Ecto neural progenitor cell (in vitro differentiated cells): ENCODE measurements at regions not wholly inside any gene's neighbourhood (a gene's known extent, or its start where the extent isn't known, plus 50 kb on each side); places are given as distances from the start of the nearest gene placed in this dataset.
A peak's percentile ranks its signal among the peaks of the same experiment; 100 is the strongest.
"Not testable (repeated sequence)": the region's sequence is repeated elsewhere in the genome, so short reads cannot be mapped to it uniquely, and the experiment has no call there.

Experiments
- DNase-seq: peaks from one replicate; pipeline ENCODE4 v3.0.0-alpha.2; 2018; ENCODE audit warnings: low spot score

- not testable (repeated sequence) for DNase-seq
These were observed 73.5 kb downstream of the NPIPA8 start for GRCh38 chr16:18263046-18263445.

- DNase-seq = not testable (repeated sequence)
These were observed 74.7 kb downstream of the NPIPA8 start for GRCh38 chr16:18261848-18262247.

- DNase-seq = not testable (repeated sequence)
These were observed 76.9 kb downstream of the NPIPA8 start for GRCh38 chr16:18259496-18260176.

- DNase-seq = not testable (repeated sequence)
These were observed 83.6 kb downstream of the NPIPA8 start for GRCh38 chr16:18252943-18253342.

GRCh38 chr16:18230505-18230904, 106.0 kb downstream of the NPIPA8 start:
- DNase-seq = not testable (repeated sequence)

- DNase-seq = not testable (repeated sequence)
These were observed 114.2 kb downstream of the NPIPA8 start for GRCh38 chr16:18222054-18223009.

GRCh38 chr16:18217741-18218140, 118.8 kb downstream of the NPIPA8 start:
- DNase-seq = not testable (repeated sequence)

GRCh38 chr16:18216814-18217213, 119.7 kb downstream of the NPIPA8 start:
- not testable (repeated sequence) for DNase-seq

GRCh38 chr16:18213810-18214209, 122.7 kb downstream of the NPIPA8 start:
- DNase-seq = peak; percentile 41

GRCh38 chr16:18211505-18211904, 125.0 kb downstream of the NPIPA8 start:
- DNase-seq = not testable (repeated sequence)

GRCh38 chr16:18204786-18205185, 131.8 kb downstream of the NPIPA8 start:
- not testable (repeated sequence) for DNase-seq

- not testable (repeated sequence) for DNase-seq
These were observed 132.2 kb downstream of the NPIPA8 start for GRCh38 chr16:18204309-18204708.

- DNase-seq = not testable (repeated sequence)
These were observed 135.0 kb downstream of the NPIPA8 start for GRCh38 chr16:18201511-18201910.

- DNase-seq = not testable (repeated sequence)
These were observed 144.1 kb downstream of the NPIPA8 start for GRCh38 chr16:18192389-18192788.

GRCh38 chr16:18190179-18190578, 146.4 kb downstream of the NPIPA8 start:
- DNase-seq = not testable (repeated sequence)

- not testable (repeated sequence) for DNase-seq
These were observed 151.8 kb downstream of the NPIPA8 start for GRCh38 chr16:18184755-18185154.

GRCh38 chr16:18181028-18181427, 155.5 kb downstream of the NPIPA8 start:
- not testable (repeated sequence) for DNase-seq

GRCh38 chr16:18173945-18174497, 162.5 kb downstream of the NPIPA8 start:
- not testable (repeated sequence) for DNase-seq

- not testable (repeated sequence) for DNase-seq
These were observed 174.2 kb downstream of the NPIPA8 start for GRCh38 chr16:18162293-18162692.

- not testable (repeated sequence) for DNase-seq
These were observed 175.3 kb downstream of the NPIPA8 start for GRCh38 chr16:18161224-18161623.

GRCh38 chr16:18159185-18159584, 177.4 kb downstream of the NPIPA8 start:
- not testable (repeated sequence) for DNase-seq

- DNase-seq = not testable (repeated sequence)
These were observed 178.7 kb downstream of the NPIPA8 start for GRCh38 chr16:18157854-18158253.
